VCaP (cell line): ENCODE measurements at regions not wholly inside any gene's neighbourhood (a gene's known extent, or its start where the extent isn't known, plus 50 kb on each side); places are given as distances from the start of the nearest gene placed in this dataset.

Experiments
- H3K27ac ChIP-seq: fragments of 450-650 bp; 2 replicates; pipeline ENCODE4 v1.5.1; 2017
- TF ChIP-seq, protein P1 (sequence below): fragments of 450-650 bp; conservative IDR thresholded peaks from 2 replicates; pipeline ENCODE4 v1.5.1; 2017; ENCODE audit warnings: mild to moderate bottlenecking, moderate library complexity

DNA sequence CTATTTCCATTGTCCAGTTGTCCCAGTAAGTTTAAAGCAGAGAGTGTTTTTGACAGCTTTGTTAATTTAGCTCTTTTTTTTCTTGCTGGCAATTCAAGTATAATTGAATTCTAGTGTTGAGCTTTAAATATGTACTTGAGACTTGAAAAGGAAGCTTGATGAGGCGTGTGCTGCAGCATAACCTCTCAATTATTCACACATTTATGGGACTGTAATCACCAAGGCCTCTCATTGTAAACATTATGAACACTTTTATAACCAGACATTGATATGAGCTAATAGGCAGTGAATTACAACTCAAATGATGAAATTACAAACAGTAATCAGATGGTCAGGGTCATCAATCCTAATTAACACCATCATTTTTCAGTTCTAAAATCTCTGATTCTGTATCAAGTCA is 378.0 kb upstream of the DDHD1 start:
- TF ChIP-seq, protein P1, sequence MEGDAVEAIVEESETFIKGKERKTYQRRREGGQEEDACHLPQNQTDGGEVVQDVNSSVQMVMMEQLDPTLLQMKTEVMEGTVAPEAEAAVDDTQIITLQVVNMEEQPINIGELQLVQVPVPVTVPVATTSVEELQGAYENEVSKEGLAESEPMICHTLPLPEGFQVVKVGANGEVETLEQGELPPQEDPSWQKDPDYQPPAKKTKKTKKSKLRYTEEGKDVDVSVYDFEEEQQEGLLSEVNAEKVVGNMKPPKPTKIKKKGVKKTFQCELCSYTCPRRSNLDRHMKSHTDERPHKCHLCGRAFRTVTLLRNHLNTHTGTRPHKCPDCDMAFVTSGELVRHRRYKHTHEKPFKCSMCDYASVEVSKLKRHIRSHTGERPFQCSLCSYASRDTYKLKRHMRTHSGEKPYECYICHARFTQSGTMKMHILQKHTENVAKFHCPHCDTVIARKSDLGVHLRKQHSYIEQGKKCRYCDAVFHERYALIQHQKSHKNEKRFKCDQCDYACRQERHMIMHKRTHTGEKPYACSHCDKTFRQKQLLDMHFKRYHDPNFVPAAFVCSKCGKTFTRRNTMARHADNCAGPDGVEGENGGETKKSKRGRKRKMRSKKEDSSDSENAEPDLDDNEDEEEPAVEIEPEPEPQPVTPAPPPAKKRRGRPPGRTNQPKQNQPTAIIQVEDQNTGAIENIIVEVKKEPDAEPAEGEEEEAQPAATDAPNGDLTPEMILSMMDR = no peak

GRCh38 chr14:53529519-53529918 is 376.4 kb upstream of the DDHD1 start:
- TF ChIP-seq, protein P1 = no peak
- H3K27ac ChIP-seq = no peak overlapping the region

More for the DNA sequence above, 378.0 kb upstream of the DDHD1 start:
- H3K27ac ChIP-seq = no peak overlapping the region

DNA sequence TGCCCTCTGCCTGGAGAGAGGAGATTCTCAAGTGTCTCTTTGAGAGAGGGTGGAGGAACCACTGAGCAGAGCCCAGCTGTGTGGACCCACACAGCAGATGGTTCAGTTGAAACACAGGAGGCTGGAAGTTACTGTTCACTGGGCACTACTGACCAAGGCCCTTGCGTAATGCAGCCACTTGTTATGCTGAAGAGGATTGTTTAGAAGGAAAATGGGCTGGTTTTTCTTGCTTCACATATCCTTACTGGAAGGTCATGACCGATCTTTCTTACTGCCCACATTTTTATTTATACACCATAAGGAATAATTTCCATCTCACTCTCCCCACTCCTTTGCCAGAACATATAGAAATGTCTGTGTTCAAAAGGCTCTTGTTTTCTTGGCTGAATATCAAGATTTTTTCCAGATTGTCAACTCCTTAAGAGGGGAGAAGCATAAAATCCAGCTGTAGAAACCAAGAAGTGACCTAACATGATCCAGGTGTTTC is 375.1 kb upstream of the DDHD1 start:
- TF ChIP-seq, protein P1 = no peak

GRCh38 chr14:53526200-53526599 is 373.1 kb upstream of the DDHD1 start:
- TF ChIP-seq, protein P1 = no peak
- no peak overlapping the region for H3K27ac ChIP-seq

More for the DNA sequence above, 375.1 kb upstream of the DDHD1 start:
- no peak overlapping the region for H3K27ac ChIP-seq

GRCh38 chr14:53525608-53526007 is 372.5 kb upstream of the DDHD1 start:
- TF ChIP-seq, protein P1 = no peak
- no peak overlapping the region for H3K27ac ChIP-seq

GRCh38 chr14:53524391-53524790 is 371.3 kb upstream of the DDHD1 start:
- TF ChIP-seq, protein P1 = no peak
- no peak overlapping the region for H3K27ac ChIP-seq

GRCh38 chr14:53523226-53523625 is 370.1 kb upstream of the DDHD1 start:
- TF ChIP-seq, protein P1 = no peak
- H3K27ac ChIP-seq = no peak overlapping the region
